GM19035 (cell line): ENCODE measurements at regions not wholly inside any gene's neighbourhood (a gene's known extent, or its start where the extent isn't known, plus 50 kb on each side); places are given as distances from the start of the nearest gene placed in this dataset.
"Not testable (repeated sequence)": the region's sequence is repeated elsewhere in the genome, so short reads cannot be mapped to it uniquely, and the experiment has no call there.

ENCODE experiments used
- ATAC-seq: cut with Tn5 transposase; IDR thresholded peaks from one replicate; pipeline ENCODE4 v1.9.1; 2021; ENCODE audit not compliant: unreplicated experiment

DNA sequence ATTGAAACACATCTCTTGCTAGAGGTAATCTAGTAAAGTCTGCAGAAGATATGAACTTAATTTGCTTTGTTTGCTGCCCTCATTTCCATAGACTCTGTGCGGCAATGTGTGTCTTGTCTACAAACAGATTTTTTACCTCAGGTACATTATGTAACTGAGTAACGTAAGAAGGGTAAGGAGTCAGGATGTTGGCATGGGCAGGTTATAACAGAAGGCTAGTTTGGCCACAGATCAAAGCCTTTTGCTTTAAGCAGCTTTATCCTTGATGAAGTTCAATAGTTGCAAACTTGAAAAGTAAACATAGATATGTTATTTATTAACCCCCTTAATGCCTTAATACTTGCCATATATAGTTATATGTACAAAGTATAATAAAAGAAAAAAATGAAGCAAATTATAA is 391.6 kb upstream of the FKBP1C start:
- no peak for ATAC-seq

DNA sequence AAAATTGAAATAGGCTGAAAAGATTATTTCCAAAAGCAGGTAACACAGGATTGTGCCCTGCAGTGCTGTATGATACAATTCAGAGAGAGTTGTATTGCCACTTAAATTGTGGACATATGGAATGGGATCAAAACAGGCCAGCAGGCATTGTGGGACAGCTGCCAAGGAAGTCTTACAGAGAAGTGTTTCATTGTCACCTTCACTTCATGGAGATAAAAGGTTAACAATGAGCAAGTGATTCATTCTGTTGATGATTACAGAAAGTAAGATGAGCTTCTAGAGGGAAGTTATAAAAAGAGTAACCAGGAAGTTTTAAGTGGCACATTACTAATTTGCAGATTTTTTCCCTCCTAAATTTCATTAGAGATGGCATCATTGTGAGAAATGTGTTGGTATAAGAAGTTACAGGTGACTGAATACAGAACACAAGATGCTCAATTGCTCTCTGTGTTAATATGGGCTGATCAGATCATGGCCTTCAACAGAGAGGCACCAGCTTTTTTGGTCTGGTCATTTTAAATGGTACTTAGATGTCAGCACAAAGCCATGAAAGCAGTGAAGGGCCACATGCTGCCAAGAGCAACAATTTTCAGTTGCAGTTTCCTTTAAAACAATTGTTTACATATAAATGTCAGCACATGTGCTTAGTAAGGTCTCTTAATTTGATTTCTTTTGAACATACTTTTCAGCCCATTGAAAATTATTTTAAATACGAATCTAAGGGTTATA is 402.5 kb upstream of the FKBP1C start:
- ATAC-seq, result no peak

- no peak for ATAC-seq
Observed at GRCh38 chr6:62805431-62805830, 405.8 kb upstream of the FKBP1C start.

DNA sequence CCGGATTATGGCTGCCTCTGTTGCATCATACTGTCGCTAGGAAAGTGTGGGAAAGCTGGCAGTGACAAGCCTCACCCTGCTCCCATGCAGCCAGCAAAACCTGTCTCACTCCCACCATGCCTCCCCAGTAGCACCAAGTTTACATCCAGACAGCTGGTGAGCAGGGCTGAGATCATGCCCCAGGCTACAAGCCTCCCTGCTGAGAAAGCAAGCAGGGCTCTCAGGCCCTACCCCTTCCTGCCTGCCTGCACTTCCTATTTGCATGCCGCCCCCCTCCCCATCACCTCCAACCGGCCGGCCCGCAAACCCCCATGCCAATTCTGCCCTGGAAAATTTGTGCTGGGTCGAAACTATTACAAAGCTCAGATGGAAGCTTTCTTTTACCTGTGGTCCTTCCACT is 408.2 kb upstream of the FKBP1C start:
- ATAC-seq, result no peak

- ATAC-seq, result no peak
Observed at GRCh38 chr6:62797190-62797589, 414.1 kb upstream of the FKBP1C start.

- ATAC-seq, result no peak
Observed at GRCh38 chr6:62775427-62776022, 435.7 kb upstream of the FKBP1C start.

GRCh38 chr6:62766174-62766573 is 445.1 kb upstream of the FKBP1C start:
- not testable (repeated sequence) for ATAC-seq

DNA sequence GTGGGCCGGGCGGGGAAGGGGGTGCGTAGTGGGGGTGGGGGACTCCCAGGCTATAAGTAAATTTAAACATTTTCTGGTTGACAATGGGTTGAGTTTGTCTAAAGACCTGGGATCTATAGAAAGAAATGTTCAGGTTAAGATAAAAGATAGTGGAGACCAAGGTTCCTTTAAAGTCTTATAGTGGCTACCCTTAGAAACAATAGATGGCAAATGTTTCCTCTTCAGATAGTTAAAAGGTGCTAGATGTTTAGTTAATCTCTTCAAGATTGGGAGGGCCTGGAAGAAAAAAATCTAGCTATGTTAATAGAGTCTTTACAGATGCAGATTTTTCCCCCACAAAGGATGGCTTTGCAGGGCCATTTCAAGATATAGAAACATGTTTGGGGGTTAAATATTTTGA is 446.4 kb upstream of the FKBP1C start:
- ATAC-seq, result no peak

GRCh38 chr6:62763125-62763912 is 447.9 kb upstream of the FKBP1C start:
- ATAC-seq, result no peak

DNA sequence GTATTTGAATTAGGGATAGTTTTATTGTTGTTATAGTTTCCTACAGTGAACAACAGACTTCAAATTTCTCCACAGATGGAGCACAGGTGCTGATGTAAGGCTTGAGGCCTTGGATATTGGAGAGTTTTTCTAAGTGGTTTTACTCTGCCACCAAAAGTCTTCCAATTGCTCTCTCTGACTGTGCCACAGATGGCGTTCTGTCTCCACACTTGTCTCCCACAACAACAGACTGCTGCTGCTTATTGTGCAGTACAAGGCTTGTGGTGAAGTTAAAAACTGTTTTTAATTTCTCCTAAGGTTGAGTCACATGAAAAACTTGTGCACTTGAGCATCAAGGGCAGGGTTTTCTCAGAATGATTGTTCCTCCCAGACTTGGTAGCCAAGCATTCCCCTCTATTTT is 460.9 kb upstream of the KHDRBS2 start:
- no peak for ATAC-seq

DNA sequence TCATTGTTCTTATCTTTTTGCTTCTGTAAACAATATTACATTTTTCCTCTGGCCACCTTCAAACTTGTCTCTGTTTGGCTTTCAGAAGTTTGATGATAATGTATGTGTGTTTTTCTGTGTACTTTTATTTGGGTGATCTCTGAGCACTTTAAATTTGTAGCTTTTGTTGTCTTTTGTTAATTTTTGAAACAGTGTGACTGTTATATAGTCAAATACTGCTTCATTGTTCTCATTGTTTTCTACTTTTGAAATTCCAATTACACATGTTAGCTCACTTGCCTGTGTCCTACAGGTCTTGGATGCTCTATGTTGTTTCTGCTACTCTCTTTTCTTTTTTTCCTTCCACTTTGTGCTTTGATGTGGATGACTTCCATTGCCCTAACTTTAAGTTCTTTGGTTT is 460.1 kb upstream of the KHDRBS2 start:
- no peak for ATAC-seq

- no peak for ATAC-seq
Observed at GRCh38 chr6:62740596-62740995, 454.6 kb upstream of the KHDRBS2 start.

DNA sequence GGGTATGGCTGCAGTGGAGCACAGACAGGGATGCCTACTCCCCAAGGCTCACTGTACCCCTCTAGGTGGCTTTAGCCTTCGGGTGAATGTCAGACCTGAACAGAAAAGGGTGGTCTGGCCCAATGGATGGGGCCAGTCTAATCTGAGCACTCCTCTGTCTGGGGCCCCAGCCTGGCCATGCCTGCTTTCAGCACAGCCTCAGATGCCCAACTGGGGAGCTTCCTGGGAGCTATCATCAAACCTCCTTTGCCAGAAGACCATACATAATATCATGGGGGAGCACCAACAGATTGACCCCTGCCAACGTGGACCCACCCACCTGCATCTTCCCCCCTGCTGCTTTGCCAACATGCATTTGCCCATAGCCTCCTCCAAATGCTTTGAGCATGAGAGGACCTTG is 454.1 kb upstream of the KHDRBS2 start:
- no peak for ATAC-seq

- no peak for ATAC-seq
Observed at GRCh38 chr6:62737792-62738191, 451.8 kb upstream of the KHDRBS2 start.

DNA sequence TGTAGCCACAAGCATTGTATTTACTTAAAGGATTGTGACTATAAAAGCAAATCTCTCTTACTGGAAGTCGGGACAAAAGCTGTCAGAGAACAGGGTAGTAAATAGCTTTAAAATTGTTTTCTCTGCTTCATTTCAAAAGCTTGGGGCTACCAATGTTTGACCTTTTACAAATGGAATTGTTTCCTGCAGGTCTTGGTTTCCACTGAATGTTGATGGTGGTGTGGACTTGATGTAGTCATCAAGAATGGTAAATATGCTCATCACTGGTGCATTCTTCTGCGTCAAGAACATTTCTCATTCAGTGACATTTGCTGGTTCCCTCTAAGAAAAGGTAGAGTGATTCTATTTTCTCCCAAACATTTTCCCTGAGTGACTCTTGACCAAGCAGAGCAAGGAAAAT is 435.4 kb upstream of the KHDRBS2 start:
- ATAC-seq, result no peak

- no peak for ATAC-seq
Observed at GRCh38 chr6:62716719-62717118, 430.7 kb upstream of the KHDRBS2 start.

DNA sequence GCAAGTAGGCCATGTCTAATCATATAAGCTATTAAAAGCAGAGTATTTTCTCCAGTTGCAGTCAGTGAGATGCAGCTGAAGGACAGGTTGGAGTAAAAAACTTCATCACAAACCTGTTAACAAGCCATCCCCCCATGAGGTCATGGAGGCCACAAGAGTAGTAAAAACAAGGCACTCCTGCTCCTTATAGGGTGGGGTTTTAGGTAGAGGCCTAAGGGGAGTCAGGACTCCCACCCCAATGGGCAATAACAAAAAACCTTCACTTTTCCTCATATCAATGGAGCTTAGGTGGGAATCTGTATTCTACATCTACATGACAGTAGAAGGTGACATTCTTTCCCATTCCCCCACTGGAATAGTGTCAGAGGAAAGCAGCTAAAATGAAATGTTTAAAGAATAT is 428.1 kb upstream of the KHDRBS2 start:
- ATAC-seq, result no peak

GRCh38 chr6:62711750-62712149 is 425.7 kb upstream of the KHDRBS2 start:
- ATAC-seq, result no peak

GRCh38 chr6:62707914-62708313 is 421.9 kb upstream of the KHDRBS2 start:
- no peak for ATAC-seq

DNA sequence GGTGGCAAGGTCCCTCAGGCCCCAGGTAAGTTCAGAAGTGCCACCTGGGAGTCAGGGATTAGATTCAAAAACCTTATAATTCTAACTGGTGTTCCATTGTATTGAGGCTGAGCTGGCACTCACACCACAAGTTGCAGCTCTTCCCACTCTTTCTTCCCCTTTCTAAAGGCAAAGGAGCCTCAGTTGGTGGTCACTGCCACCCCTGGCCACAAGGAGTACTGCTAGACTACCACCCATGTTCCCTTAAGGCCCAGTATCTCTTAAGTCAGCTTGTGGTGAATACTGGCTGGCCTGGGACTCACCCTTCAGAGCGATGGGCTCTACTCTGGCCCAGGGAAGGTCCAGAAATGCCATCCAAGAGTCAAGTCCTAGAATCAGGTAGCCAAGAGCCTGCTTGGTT is 421.1 kb upstream of the KHDRBS2 start:
- no peak for ATAC-seq

DNA sequence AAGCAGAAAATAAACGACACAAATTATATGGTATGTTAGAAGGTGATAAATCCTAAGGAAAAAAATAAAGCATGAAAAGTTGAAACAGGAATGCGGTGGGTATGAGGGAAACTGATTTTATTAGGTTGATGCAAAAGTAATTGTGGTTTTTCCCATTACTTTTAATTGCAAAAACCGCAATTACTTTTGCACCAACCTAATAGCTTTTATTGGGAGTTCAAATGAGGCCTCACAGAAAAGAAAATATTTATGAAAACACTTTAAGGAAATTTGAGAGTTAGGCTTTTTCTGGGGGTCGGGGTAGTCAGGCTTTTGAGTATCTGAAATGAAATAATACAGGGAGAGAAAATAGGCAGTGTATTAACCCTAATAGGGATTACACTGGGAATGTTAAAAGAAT is 397.0 kb upstream of the KHDRBS2 start:
- ATAC-seq, result no peak

- ATAC-seq, result no peak
Observed at GRCh38 chr6:62681108-62681507, 395.1 kb upstream of the KHDRBS2 start.
